ENCODE measurements at regions not wholly inside any gene's neighbourhood (a gene's known extent, or its start where the extent isn't known, plus 50 kb on each side); places are given as distances from the start of the nearest gene placed in this dataset.

- Histone ChIP-seq H3K23ac (ENCODE audit: insufficient read length, low read depth, low read length) (no peak overlapping the region), H3K56ac (ENCODE audit: insufficient read length, low read depth, low read length) (no peak overlapping the region), H2BK12ac (ENCODE audit: insufficient read length, low read depth, low read length) (no peak overlapping the region), H4K20me1 (ENCODE audit: control insufficient read depth, insufficient read depth, insufficient read length) (no peaks in the 10 kb centered on the region), H3K27me3 (ENCODE audit: insufficient read depth, low read length) (no peaks in the 10 kb centered on the region), H2BK15ac (ENCODE audit: low read depth, low read length) (no peak overlapping the region), H4K5ac (ENCODE audit: insufficient read length, low read depth, low read length) (no peak overlapping the region), H3K4me1 (ENCODE audit: insufficient read depth, low read length) (no peaks in the 10 kb centered on the region), H2BK5ac (ENCODE audit: insufficient read length, low read length) (no peak overlapping the region), H4K8ac (replicated peaks; ENCODE audit: insufficient read length, low read depth, low read length) (no peak overlapping the region), H2AFZ (ENCODE audit: low read length) (no peak overlapping the region), H3K18ac (ENCODE audit: insufficient read length, low read depth, low read length) (no peak overlapping the region), H3K4me2 (ENCODE audit: insufficient read depth, insufficient read length, low read length) (no peak overlapping the region), H3K27ac (ENCODE audit: insufficient read length, low read depth, low read length) (no peak overlapping the region), H3K4ac (ENCODE audit: low read depth, low read length) (no peak overlapping the region), H3K23me2 (ENCODE audit: insufficient read length, low read depth, low read length, poor library complexity, severe bottlenecking) (no peaks in the 10 kb centered on the region), H2BK120ac (ENCODE audit: low read depth, low read length, poor library complexity, severe bottlenecking) (no peak overlapping the region), H3T11ph (ENCODE audit: low read length) (no peak overlapping the region), H4K91ac (ENCODE audit: insufficient read length, low read depth, low read length) (no peak overlapping the region), H3K9ac (ENCODE audit: extremely low read depth, insufficient read length, low read length) (no peak overlapping the region), H2AK5ac (ENCODE audit: insufficient read length, low read length) (no peak overlapping the region), H3K9me3 (ENCODE audit: control insufficient read depth, low read depth, low read length) (no peaks in the 10 kb centered on the region), H2BK20ac (ENCODE audit: low read depth, low read length, poor library complexity, severe bottlenecking) (no peak overlapping the region), H3K14ac (ENCODE audit: insufficient read depth, low read length) (no peak overlapping the region), H3K79me1 (ENCODE audit: insufficient read depth, low read depth, low read length, poor library complexity, severe bottlenecking) (no peaks in the 10 kb centered on the region), H3K79me2 (ENCODE audit: insufficient read depth, low read length) (no peaks in the 10 kb centered on the region)
- Mint-ChIP-seq H3K27me3 (ENCODE audit: low read depth) (no peaks in the 10 kb centered on the region), H3K4me1 (peaks cover 6 to 12% of the 10 kb centered on the region in 2 experiments), H3K36me3 (ENCODE audit: insufficient read depth in 1 of 3, low read depth in 3 of 3) (no peaks in the 10 kb centered on the region; a peak in 1 of 7 replicates), H3K4me3 (no peak overlapping the region), H3K27ac (no peak overlapping the region), H3K9me3 (no peaks in the 10 kb centered on the region; a peak in 1 of 5 replicates)
- no peak for DNase-seq
- TF ChIP-seq CTCF (conservative IDR thresholded peaks at IDR 0.05) = no peak
- WGBS (ENCODE audit: extremely low coverage, insufficient read length, low lambda C conversion rate) = no CpG with 5 or more reads among the region's 2 CpGs
These were observed 1145.5 kb upstream of the PCDH10 start for GRCh38 chr4:132003593-132003992.
